ENCODE measurements at regions not wholly inside any gene's neighbourhood (a gene's known extent, or its start where the extent isn't known, plus 50 kb on each side); places are given as distances from the start of the nearest gene placed in this dataset.
"Not testable (repeated sequence)": the region's sequence is repeated elsewhere in the genome, so short reads cannot be mapped to it uniquely, and the experiment has no call there.

GRCh38 chr13:24981181-24981803, 114.6 kb upstream of the PABPC3 start:
- not testable (repeated sequence) for H2BK12ac ChIP-seq (ENCODE audit: low read length)
- no CpG with 5 or more reads among the region's 3 CpGs for WGBS, 2 donors (ENCODE audit: extremely low coverage in 2 of 2, insufficient read length in 2 of 2, insufficient replicate concordance in 1 of 2)

GRCh38 chr13:24982333-24982999, 113.5 kb upstream of the PABPC3 start:
- Histone ChIP-seq H3K36me3 (replicated peaks in 1 of 2; ENCODE audit: control insufficient read depth in 2 of 2, insufficient read depth in 2 of 2, low read length in 2 of 2) (no peaks in the 10 kb centered on the region), H2AK5ac (ENCODE audit: low read depth, low read length) (peak overlapping the region; percentile 54), H2AFZ (ENCODE audit: low read length) (no peak overlapping the region), H3K27me3 (ENCODE audit: control insufficient read depth in 3 of 3, insufficient read depth in 3 of 3, low read depth in 1 of 3, low read length in 3 of 3) (peaks cover 0 to 5% (median 0%) of the 10 kb centered on the region in 3 experiments), H3K14ac (ENCODE audit: low read length) (peak overlapping the region; percentile 47), H2BK5ac (ENCODE audit: low read length) (no peak overlapping the region), H3K4me1 (ENCODE audit: control insufficient read depth in 2 of 2, insufficient read depth in 1 of 2, low read depth in 1 of 2, low read length in 2 of 2) (peaks cover 2 to 3% of the 10 kb centered on the region in 2 donors), H2BK15ac (ENCODE audit: low read length) (no peak overlapping the region), H3K4ac (ENCODE audit: low read length) (no peak overlapping the region), H3K79me1 (ENCODE audit: low read depth, low read length) (no peaks in the 10 kb centered on the region), H3K4me3 (ENCODE audit: low read length in 2 of 2) (no peak overlapping the region), H3K27ac (replicated peaks; ENCODE audit: low read length) (no peak overlapping the region), H3K9ac (ENCODE audit: low read depth, low read length, poor library complexity) (no peak overlapping the region), H3K18ac (ENCODE audit: low read length) (peak overlapping the region; percentile 41), H2BK120ac (ENCODE audit: low read depth, low read length) (no peak overlapping the region), H2BK12ac (ENCODE audit: low read length) (no peak overlapping the region), H3K4me2 (ENCODE audit: insufficient read depth, low read length, poor library complexity, severe bottlenecking) (no peak overlapping the region), H3K9me3 (replicated peaks in 1 of 2; ENCODE audit: control insufficient read depth in 2 of 2, insufficient read depth in 1 of 2, low read depth in 1 of 2, low read length in 2 of 2) (no peaks in the 10 kb centered on the region), H4K8ac (ENCODE audit: low read depth, low read length) (no peak overlapping the region), H3K23ac (ENCODE audit: low read depth, low read length, poor library complexity) (peak overlapping the region; percentile 80), H4K91ac (ENCODE audit: low read depth, low read length, poor library complexity) (no peak overlapping the region)
- WGBS, 2 donors (ENCODE audit: extremely low coverage in 2 of 2, insufficient read length in 2 of 2, insufficient replicate concordance in 1 of 2), result no CpG with 5 or more reads among the region's 11 CpGs
- no peak for DNase-seq (ENCODE audit: low spot score)

More at GRCh38 chr13:24981181-24981803, 114.6 kb upstream of the PABPC3 start:
- H3K4ac ChIP-seq (ENCODE audit: low read length); DNase-seq (ENCODE audit: low spot score); H3K27me3 ChIP-seq (ENCODE audit: control insufficient read depth in 3 of 3, insufficient read depth in 3 of 3, low read depth in 1 of 3, low read length in 3 of 3); H3K27ac ChIP-seq (replicated peaks; ENCODE audit: low read length); H3K9me3 ChIP-seq (replicated peaks in 1 of 2; ENCODE audit: control insufficient read depth in 2 of 2, insufficient read depth in 1 of 2, low read depth in 1 of 2, low read length in 2 of 2); H3K18ac ChIP-seq (ENCODE audit: low read length); H2BK15ac ChIP-seq (ENCODE audit: low read length); H4K91ac ChIP-seq (ENCODE audit: low read depth, low read length, poor library complexity); H3K4me2 ChIP-seq (ENCODE audit: insufficient read depth, low read length, poor library complexity, severe bottlenecking); H2AK5ac ChIP-seq (ENCODE audit: low read depth, low read length); H3K4me3 ChIP-seq (ENCODE audit: low read length in 2 of 2); H2AFZ ChIP-seq (ENCODE audit: low read length); H2BK5ac ChIP-seq (ENCODE audit: low read length); H4K8ac ChIP-seq (ENCODE audit: low read depth, low read length); H3K23ac ChIP-seq (ENCODE audit: low read depth, low read length, poor library complexity); H2BK120ac ChIP-seq (ENCODE audit: low read depth, low read length); H3K36me3 ChIP-seq (replicated peaks in 1 of 2; ENCODE audit: control insufficient read depth in 2 of 2, insufficient read depth in 2 of 2, low read length in 2 of 2); H3K9ac ChIP-seq (ENCODE audit: low read depth, low read length, poor library complexity); H3K79me1 ChIP-seq (ENCODE audit: low read depth, low read length); H3K4me1 ChIP-seq (ENCODE audit: control insufficient read depth in 2 of 2, insufficient read depth in 1 of 2, low read depth in 1 of 2, low read length in 2 of 2): not testable (repeated sequence)
- H3K14ac ChIP-seq (ENCODE audit: low read length), result peak overlapping the region; percentile 94

- Histone ChIP-seq H2BK15ac (ENCODE audit: low read length) (no peak overlapping the region), H2BK5ac (ENCODE audit: low read length) (no peak overlapping the region), H3K14ac (ENCODE audit: low read length) (no peak overlapping the region), H3K27ac (replicated peaks; ENCODE audit: low read length) (no peak overlapping the region), H2BK12ac (ENCODE audit: low read length) (no peak overlapping the region), H4K8ac (ENCODE audit: low read depth, low read length) (no peak overlapping the region), H3K27me3 (ENCODE audit: control insufficient read depth in 3 of 3, insufficient read depth in 3 of 3, low read depth in 1 of 3, low read length in 3 of 3) (peaks cover 0 to 5% (median 0%) of the 10 kb centered on the region in 3 experiments), H2AFZ (ENCODE audit: low read length) (no peak overlapping the region), H3K4me2 (ENCODE audit: insufficient read depth, low read length, poor library complexity, severe bottlenecking) (no peak overlapping the region), H2AK5ac (ENCODE audit: low read depth, low read length) (peak overlapping the region; percentile 54), H3K4me1 (ENCODE audit: control insufficient read depth in 2 of 2, insufficient read depth in 1 of 2, low read depth in 1 of 2, low read length in 2 of 2) (peaks cover 2 to 3% of the 10 kb centered on the region in 2 donors), H2BK120ac (ENCODE audit: low read depth, low read length) (no peak overlapping the region), H4K91ac (ENCODE audit: low read depth, low read length, poor library complexity) (no peak overlapping the region), H3K4ac (ENCODE audit: low read length) (no peak overlapping the region), H3K4me3 (ENCODE audit: low read length in 2 of 2) (no peak overlapping the region), H3K79me1 (ENCODE audit: low read depth, low read length) (no peaks in the 10 kb centered on the region), H3K36me3 (replicated peaks in 1 of 2; ENCODE audit: control insufficient read depth in 2 of 2, insufficient read depth in 2 of 2, low read length in 2 of 2) (no peaks in the 10 kb centered on the region), H3K23ac (ENCODE audit: low read depth, low read length, poor library complexity) (no peak overlapping the region), H3K9ac (ENCODE audit: low read depth, low read length, poor library complexity) (no peak overlapping the region), H3K9me3 (replicated peaks in 1 of 2; ENCODE audit: control insufficient read depth in 2 of 2, insufficient read depth in 1 of 2, low read depth in 1 of 2, low read length in 2 of 2) (no peaks in the 10 kb centered on the region), H3K18ac (ENCODE audit: low read length) (peak overlapping the region; percentile 41)
- WGBS, 2 donors (ENCODE audit: extremely low coverage in 2 of 2, insufficient read length in 2 of 2, insufficient replicate concordance in 1 of 2), result no CpG with 5 or more reads among the region's 8 CpGs
- DNase-seq (ENCODE audit: low spot score), result no peak
Observed at GRCh38 chr13:24983094-24983493, 112.8 kb upstream of the PABPC3 start.

GRCh38 chr13:24984134-24984533, 111.8 kb upstream of the PABPC3 start:
- Histone ChIP-seq H3K9me3 (replicated peaks in 1 of 2; ENCODE audit: control insufficient read depth in 2 of 2, insufficient read depth in 1 of 2, low read depth in 1 of 2, low read length in 2 of 2) (no peaks in the 10 kb centered on the region), H3K9ac (ENCODE audit: low read depth, low read length, poor library complexity) (no peak overlapping the region), H2AFZ (ENCODE audit: low read length) (no peak overlapping the region), H3K4ac (ENCODE audit: low read length) (no peak overlapping the region), H3K4me1 (ENCODE audit: control insufficient read depth in 2 of 2, insufficient read depth in 1 of 2, low read depth in 1 of 2, low read length in 2 of 2) (peaks cover 2 to 3% of the 10 kb centered on the region in 2 donors), H2BK12ac (ENCODE audit: low read length) (no peak overlapping the region), H3K23ac (ENCODE audit: low read depth, low read length, poor library complexity) (no peak overlapping the region), H3K14ac (ENCODE audit: low read length) (no peak overlapping the region), H2BK15ac (ENCODE audit: low read length) (no peak overlapping the region), H2AK5ac (ENCODE audit: low read depth, low read length) (no peak overlapping the region), H2BK120ac (ENCODE audit: low read depth, low read length) (no peak overlapping the region), H3K4me2 (ENCODE audit: insufficient read depth, low read length, poor library complexity, severe bottlenecking) (no peak overlapping the region), H3K27ac (replicated peaks; ENCODE audit: low read length) (no peak overlapping the region), H3K18ac (ENCODE audit: low read length) (no peak overlapping the region), H4K91ac (ENCODE audit: low read depth, low read length, poor library complexity) (no peak overlapping the region), H4K8ac (ENCODE audit: low read depth, low read length) (no peak overlapping the region), H2BK5ac (ENCODE audit: low read length) (no peak overlapping the region), H3K36me3 (replicated peaks in 1 of 2; ENCODE audit: control insufficient read depth in 2 of 2, insufficient read depth in 2 of 2, low read length in 2 of 2) (no peaks in the 10 kb centered on the region), H3K79me1 (ENCODE audit: low read depth, low read length) (no peaks in the 10 kb centered on the region), H3K4me3 (ENCODE audit: low read length in 2 of 2) (no peak overlapping the region), H3K27me3 (ENCODE audit: control insufficient read depth in 3 of 3, insufficient read depth in 3 of 3, low read depth in 1 of 3, low read length in 3 of 3) (peaks cover 0 to 5% (median 0%) of the 10 kb centered on the region in 3 experiments)
- no CpG with 5 or more reads among the region's 5 CpGs for WGBS, 2 donors (ENCODE audit: extremely low coverage in 2 of 2, insufficient read length in 2 of 2, insufficient replicate concordance in 1 of 2)
- no peak for DNase-seq (ENCODE audit: low spot score)

Data from neuronal stem cell (in vitro differentiated cells).